CD4-positive, alpha-beta T cell treated with Interleukin-17A for 4 hours (primary cell): ENCODE measurements at regions not wholly inside any gene's neighbourhood (a gene's known extent, or its start where the extent isn't known, plus 50 kb on each side); places are given as distances from the start of the nearest gene placed in this dataset.

Source experiments
- DNase-seq: peaks from one replicate; pipeline ENCODE4 v3.0.0-alpha.2; 2020; ENCODE audit warnings: mixed read lengths

DNA sequence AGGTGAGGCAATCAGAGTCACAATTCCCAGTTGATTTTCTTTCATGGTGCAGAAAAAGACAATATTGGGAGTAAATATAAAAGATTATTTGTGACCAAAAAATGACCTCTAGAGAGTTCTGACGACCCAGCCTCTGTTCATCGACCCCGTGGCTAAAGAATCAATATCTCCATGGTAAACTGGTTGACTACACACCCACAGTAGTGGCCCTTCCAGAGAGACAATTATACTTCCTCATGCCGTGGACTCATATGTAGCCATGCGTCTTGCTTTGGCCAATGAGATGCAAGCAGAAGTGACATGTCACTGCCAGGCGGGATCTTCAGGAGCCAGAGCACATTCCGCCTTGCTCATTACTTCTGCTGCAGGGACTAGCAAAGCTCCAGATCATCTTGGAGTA, 163.3 kb upstream of the RAD23B start:
- no peak for DNase-seq

DNA sequence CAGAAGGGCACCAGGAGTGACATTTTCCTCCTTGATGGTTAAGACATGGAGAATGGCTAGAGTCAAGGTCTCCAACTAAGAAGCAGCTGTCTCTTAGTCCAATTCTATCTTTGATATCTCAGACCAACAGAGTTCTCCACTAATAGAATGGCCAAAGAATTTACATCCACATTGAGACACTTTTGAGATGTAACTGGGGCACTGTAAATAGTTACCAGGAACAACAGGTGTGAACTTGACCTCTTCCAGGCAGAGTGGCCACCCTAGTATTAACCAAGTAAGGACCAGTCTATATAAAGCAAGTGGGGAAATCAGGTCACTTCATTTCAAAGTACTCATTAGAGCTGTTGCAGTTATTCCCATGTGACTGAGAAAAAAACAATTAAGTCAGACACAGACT, 159.7 kb upstream of the RAD23B start:
- no peak for DNase-seq

GRCh38 chr9:107127608-107128007, 155.5 kb upstream of the RAD23B start:
- DNase-seq: no peak

DNA sequence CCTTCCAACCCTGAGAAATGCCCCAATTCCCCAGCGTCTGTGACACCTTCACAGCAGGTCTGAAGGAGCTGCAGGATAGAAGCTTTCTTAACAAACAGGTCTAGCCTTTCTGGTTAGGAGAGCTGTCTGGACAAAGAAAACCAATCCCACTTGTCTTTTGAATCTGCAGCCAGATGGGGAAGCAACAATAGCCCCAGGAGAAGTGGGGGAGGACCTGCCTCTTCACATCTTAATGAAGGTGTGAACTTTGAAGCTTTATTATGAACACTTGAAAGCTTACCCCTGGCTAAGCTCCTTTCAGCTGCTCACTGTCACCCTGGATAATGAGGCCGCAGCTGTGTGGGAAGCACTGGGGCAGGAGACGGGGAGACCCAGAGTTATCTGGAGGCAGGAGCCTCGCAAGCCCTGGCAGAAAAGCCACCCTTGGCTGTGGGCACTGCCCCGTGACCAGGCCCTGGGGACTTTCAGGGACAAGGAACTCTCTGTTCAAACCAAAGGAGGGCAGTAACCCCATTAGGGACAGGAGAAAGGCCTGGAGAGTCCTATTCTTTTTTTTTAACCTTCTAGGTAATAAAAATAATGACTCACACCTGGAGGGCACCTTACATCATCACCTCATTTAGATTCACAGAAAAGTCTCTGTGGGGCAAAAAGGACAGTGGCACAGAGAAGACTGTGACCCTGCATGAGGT, 151.8 kb upstream of the RAD23B start:
- no peak for DNase-seq

DNA sequence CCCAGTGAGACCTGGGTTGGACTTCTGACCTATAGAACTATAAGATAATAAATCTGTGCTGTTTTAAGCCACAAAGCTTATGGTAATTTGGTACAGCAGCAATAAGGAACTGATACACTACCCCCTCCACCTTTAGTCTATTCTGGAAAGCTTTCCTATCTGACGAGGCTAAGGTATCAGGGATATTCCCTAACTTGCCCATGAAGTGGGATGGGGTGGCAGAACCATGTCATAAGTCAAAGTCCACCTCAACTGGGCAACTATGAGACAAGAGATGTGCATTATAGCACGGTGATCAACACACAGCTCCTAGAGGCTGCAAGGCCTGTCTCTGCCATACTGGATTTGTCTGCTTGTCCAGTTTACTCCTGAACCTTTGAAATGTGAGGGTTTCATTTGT, 146.8 kb upstream of the RAD23B start:
- no peak for DNase-seq

DNA sequence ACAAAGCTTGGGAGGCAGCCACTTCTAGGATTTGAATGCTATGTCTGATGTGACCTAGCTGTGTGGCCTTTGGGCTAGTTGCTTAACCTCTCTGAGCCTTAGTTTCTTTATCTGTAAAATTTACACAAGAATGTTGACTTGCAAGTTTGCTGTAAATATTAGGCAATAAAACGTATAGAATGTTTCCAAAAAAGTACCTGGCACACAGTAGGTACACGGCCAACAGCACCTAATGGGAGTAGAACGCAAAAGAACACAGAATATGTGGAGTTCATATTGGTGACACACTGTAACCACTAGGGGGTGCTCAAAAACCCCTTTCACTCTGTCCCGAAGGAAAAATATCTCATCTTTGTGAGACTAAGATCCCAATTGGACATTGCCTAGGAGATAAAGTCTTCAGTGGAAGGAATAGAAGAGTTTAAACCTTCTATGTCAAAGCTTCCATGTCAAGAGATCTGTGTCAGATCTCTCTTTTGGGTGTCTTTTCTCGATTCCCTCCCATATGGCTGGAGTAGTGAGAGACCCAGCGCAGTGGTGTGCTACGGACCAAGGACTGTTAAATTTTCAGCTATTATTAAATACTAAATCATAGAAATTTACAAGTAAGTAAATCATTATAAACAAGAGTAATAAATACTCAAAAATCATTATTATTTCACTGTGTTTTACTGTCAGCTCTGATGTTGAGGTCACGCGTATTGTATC, 145.4 kb upstream of the RAD23B start:
- no peak for DNase-seq

DNA sequence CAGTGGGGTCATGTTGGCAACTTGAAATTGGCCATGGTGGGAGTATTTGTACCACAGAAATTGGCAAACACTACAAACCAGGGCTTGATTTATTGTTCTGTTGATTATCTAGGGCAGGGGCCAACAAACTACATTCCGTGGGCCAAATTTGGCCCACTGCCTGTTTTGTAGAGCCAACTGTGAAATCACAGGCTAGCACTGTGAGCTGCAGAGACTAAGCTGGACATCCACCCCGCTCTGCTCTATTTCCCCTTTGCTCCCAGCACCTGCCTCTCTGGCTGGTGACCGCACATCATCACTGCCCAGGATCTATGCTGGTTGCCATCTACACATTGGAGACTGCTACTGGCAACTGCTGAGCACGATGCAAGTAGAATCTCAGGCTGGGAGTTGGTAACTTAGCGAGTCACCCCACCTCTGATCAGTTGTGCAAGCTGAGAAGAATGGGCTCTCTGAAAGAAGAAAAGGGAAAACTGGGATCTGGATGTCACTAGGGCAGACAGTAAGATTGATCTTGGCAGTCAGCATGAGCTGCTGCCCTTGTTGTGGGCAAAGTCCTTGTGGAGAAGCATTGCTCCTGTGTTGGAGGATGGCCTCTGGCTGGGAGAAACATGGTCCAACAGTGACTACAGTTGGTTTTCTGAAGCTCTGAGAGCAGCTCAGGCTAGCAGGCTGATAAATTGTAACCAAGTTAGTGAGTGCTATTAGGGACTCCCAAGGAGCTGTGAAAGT, 144.7 kb upstream of the RAD23B start:
- DNase-seq: no peak

DNA sequence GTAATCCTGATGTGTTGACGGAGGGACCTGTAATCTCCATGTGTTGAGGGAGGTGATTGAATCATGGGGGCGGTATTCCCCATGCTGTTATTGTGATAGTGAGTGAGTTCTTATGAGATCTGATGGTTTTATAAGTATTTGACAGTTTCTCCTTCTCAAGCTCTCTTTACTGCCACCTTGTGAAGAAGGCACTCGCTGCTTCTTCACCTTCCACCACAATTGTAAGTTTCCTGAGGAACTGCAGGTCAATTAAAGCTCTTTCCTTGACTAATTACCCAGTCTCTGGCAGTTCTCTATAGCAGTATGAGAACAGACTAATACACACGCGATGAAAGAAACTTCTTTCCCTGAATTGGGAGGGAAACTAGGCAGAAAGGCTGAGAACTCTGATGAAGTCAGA, 141.1 kb upstream of the RAD23B start:
- no peak for DNase-seq

DNA sequence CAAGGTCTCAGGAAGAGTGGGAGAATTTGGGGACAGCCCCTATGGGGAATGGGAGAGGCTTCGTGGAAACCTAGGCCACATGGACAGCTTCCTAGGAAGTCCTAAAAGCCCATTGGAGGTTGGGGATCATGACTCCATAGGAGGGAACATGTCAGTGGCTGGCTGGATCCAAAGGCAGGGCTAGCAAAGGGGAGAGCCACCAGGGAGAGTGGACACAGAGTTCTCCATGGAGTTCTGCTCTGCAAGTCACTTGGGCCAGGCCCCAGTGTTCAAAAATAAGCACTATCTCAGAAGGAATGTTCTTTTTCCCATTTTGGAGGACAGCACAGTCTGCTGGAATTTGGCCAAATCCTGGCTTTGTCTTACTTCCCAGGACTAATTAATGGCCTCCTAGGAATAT, 140.6 kb upstream of the RAD23B start:
- no peak for DNase-seq

DNA sequence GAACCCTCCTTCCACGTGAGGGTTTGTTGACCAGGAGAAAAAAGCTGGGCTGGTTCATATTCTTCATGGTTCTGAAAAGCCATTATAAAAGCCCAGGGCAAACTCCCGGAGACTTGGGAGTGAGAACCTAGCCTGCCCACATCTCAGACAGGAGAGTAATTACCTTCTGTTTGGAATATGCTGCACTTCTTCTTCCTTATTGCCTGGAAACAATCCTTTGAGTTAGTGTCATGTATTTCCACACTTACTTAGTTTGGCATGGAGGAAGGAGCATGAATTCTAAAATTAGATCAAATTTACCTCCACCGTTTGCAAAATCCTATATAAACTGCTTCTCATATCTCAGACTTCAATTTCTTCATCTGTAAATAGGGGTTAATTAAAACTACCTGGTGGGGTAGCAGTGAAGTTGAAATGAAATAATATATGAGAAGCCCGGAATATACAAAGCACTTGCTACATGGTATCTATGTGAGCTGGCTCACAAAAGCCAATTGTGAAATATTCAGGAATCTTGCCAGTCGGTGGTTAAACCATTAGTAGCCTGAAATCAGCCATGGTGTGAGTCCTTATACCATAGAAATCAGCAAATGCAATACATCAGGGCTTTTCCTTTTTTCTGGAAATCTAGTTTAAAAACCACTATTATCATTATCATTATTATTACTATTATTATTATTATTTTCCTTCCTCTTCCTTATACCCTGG, 140.0 kb upstream of the RAD23B start:
- DNase-seq: no peak

DNA sequence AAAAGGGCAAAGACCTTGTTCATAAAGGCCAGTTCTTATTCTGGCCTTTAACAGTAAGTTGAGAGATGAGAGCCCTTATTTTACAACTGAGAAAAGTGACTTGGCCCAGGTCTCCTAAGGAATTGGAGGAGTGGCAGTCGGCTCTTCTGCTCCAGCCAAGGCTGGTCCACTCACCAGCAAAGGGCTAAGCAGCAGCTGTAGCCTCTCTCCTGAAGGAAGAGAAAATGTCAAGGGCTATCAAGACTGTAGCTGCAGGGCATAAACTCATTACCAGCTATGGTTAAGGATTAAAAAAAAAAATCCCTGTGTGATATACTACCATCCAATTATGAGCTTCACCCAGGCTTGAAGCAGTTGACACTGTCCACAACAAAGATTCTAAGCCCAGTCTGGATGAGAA, 138.6 kb upstream of the RAD23B start:
- no peak for DNase-seq

- DNase-seq: no peak
Observed at GRCh38 chr9:107147134-107147533, 135.9 kb upstream of the RAD23B start.

DNA sequence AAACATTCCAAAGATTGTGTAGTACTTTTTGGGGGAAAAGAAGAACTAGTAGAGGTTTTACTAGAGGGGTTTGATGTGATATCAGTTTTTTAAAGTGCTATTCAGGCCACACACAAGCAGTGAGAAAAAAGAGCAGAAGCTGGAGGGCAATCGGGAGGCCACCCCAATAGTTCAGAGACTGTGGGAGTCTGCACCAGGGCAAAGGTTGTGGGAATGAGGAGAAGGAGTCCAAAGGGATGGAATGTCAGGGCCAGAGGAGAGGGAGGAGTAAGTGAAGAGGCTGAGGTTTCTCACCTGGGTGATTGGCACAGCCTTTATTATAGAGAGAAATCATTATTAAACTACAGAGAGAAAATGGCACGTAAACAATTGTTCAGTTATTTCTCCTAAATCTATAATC, 134.9 kb upstream of the RAD23B start:
- DNase-seq: no peak

- no peak for DNase-seq
Observed at GRCh38 chr9:107149756-107150155, 133.3 kb upstream of the RAD23B start.

- DNase-seq: no peak
Observed at GRCh38 chr9:107153336-107153735, 129.7 kb upstream of the RAD23B start.

- no peak for DNase-seq
Observed at GRCh38 chr9:107154291-107154690, 128.8 kb upstream of the RAD23B start.

- no peak for DNase-seq
Observed at GRCh38 chr9:107154766-107155165, 128.3 kb upstream of the RAD23B start.

- no peak for DNase-seq
Observed at GRCh38 chr9:107155244-107155817, 127.7 kb upstream of the RAD23B start.

GRCh38 chr9:107158321-107158720, 124.8 kb upstream of the RAD23B start:
- no peak for DNase-seq

DNA sequence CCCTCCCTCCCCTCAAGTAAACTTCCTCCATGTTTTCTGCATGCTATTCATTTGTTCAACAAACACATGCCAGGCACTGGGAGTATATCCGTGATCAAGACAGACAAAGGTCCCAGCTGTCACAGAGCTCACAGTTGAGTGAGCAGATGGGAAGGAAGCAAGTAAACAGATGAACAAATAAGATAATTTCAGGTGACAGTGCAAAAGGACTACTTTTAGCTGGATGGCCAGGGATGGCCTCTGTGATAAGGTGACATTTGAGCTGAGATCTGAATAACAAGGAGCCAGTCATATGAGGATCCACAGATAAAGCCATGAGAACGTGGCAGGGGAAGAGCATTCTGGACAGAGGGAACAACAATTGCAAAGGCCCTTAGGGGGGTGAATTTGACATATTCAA, 121.7 kb upstream of the RAD23B start:
- no peak for DNase-seq

- DNase-seq: no peak
Observed at GRCh38 chr9:107163370-107163769, 119.7 kb upstream of the RAD23B start.

- DNase-seq: no peak
Observed at GRCh38 chr9:107169796-107170195, 113.3 kb upstream of the RAD23B start.

DNA sequence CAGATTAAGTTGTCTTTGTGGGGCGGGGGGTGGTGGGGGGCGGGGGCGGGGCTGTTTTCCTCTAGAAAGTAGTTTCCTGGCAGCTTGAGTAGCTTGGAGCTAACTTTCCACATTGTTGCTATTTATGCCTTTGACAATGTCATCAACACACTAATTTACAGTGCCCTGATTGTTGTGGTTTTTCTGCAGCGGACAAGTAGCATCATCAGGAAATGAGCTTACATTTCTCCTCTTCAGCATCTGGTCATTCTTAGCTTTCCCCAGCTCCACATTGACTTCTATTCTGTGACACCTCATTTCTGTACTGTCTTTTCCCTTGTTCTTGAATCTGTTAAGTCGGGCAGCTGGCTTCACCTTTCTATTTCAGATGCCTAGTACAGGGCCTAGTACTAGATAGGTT, 112.3 kb upstream of the RAD23B start:
- DNase-seq: no peak
